ENCODE measurements at regions not wholly inside any gene's neighbourhood (a gene's known extent, or its start where the extent isn't known, plus 50 kb on each side); places are given as distances from the start of the nearest gene placed in this dataset.

DNA sequence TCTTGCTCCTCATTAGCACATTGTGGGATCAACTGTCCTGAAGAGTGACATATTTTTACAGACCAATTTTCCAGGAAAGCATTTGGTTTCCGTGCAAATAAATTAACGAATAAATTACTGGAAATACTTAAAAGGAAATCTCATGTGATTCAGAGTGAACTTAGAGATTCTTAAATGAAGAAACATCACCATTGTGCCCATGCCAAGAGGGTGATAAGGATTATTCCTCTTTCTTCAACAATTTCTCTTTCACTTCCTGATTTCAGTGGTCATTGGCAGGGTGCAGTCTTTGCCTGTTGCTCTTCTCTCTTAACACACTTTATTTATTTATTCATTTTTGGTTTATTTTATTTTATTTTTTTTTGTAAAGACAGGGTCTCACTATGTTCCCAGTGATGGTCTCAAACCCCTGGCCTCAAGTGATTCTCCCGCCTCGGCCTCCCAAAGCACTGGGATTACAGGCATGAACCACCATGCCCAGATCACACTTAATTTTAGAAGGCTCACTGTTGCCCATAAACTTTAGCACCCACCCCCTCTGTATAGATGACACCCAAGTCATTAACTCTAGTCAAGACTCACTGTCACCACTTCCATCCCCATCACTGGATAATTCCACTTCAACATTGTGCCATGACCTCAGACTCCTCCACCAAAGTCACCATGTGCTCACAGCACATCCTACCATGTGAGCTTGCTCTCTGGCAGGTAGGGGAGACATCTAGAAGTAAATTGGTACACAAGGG is 92.6 kb upstream of the CERS6 start:
- no peak for TF ChIP-seq EZH2 (IDR thresholded peaks at IDR 0.05; ENCODE audit: borderline replicate concordance, low read length)
- TF ChIP-seq, protein P1, sequence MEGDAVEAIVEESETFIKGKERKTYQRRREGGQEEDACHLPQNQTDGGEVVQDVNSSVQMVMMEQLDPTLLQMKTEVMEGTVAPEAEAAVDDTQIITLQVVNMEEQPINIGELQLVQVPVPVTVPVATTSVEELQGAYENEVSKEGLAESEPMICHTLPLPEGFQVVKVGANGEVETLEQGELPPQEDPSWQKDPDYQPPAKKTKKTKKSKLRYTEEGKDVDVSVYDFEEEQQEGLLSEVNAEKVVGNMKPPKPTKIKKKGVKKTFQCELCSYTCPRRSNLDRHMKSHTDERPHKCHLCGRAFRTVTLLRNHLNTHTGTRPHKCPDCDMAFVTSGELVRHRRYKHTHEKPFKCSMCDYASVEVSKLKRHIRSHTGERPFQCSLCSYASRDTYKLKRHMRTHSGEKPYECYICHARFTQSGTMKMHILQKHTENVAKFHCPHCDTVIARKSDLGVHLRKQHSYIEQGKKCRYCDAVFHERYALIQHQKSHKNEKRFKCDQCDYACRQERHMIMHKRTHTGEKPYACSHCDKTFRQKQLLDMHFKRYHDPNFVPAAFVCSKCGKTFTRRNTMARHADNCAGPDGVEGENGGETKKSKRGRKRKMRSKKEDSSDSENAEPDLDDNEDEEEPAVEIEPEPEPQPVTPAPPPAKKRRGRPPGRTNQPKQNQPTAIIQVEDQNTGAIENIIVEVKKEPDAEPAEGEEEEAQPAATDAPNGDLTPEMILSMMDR (conservative IDR thresholded peaks at IDR 0.05 in 1 of 2, IDR thresholded peaks at IDR 0.05 in 1 of 2; ENCODE audit: extremely low read depth in 1 of 2, insufficient read depth in 1 of 2, low read depth in 1 of 2, low read length in 2 of 2) = no peak
